Cardiac fibroblast (primary cell): ENCODE measurements at regions not wholly inside any gene's neighbourhood (a gene's known extent, or its start where the extent isn't known, plus 50 kb on each side); places are given as distances from the start of the nearest gene placed in this dataset.

ENCODE experiments used
- DNase-seq, 2 donors: peaks; one replicate each; pipeline versions ENCODE4 v3.0.0 to v3.0.0-alpha.2; 2010; ENCODE audit warnings: low read depth in 2 of 2
- H3K4me3 ChIP-seq, 2 donors: replicated peaks in 1 of 2; 1 replicate in 1 of 2; 2 replicates in 1 of 2; pipeline ENCODE4 v1.5.1; 2011; ENCODE audit warnings: low read depth in 2 of 2, low read length in 2 of 2, mild to moderate bottlenecking in 2 of 2, moderate library complexity in 1 of 2
- CTCF ChIP-seq: IDR thresholded peaks from one replicate; pipeline ENCODE4 v1.5.1; 2011; ENCODE audit warnings: low read depth, mild to moderate bottlenecking, low read length, inconsistent platforms

GRCh38 chr1:5342830-5343229 lies 649.4 kb downstream of the NPHP4 start:
- no peak overlapping the region for H3K4me3 ChIP-seq
- no peak for DNase-seq
- TF ChIP-seq CTCF = no peak

GRCh38 chr1:5342172-5342571 lies 650.1 kb downstream of the NPHP4 start:
- no peak for TF ChIP-seq CTCF

GRCh38 chr1:5341471-5341870 lies 650.8 kb downstream of the NPHP4 start:
- TF ChIP-seq CTCF = no peak
- no peak for DNase-seq
- H3K4me3 ChIP-seq = no peak overlapping the region

More at GRCh38 chr1:5342172-5342571, 650.1 kb downstream of the NPHP4 start:
- DNase-seq = no peak
- no peak overlapping the region for H3K4me3 ChIP-seq

- DNase-seq = no peak
- no peak for TF ChIP-seq CTCF
Measured at GRCh38 chr1:5340560-5341130, 651.6 kb downstream of the NPHP4 start.

GRCh38 chr1:5338466-5338865 lies 653.8 kb downstream of the NPHP4 start:
- DNase-seq = no peak
- TF ChIP-seq CTCF = no peak
- H3K4me3 ChIP-seq = no peak overlapping the region

More at GRCh38 chr1:5340560-5341130, 651.6 kb downstream of the NPHP4 start:
- no peak overlapping the region for H3K4me3 ChIP-seq

GRCh38 chr1:5333291-5333690 lies 658.9 kb downstream of the NPHP4 start:
- H3K4me3 ChIP-seq = no peak overlapping the region
- no peak for DNase-seq
- TF ChIP-seq CTCF = no peak

- TF ChIP-seq CTCF = no peak
- H3K4me3 ChIP-seq = no peak overlapping the region
- no peak for DNase-seq
Measured at GRCh38 chr1:5331101-5331500, 661.1 kb downstream of the NPHP4 start.
